ENCODE measurements at regions not wholly inside any gene's neighbourhood (a gene's known extent, or its start where the extent isn't known, plus 50 kb on each side); places are given as distances from the start of the nearest gene placed in this dataset.

DNA sequence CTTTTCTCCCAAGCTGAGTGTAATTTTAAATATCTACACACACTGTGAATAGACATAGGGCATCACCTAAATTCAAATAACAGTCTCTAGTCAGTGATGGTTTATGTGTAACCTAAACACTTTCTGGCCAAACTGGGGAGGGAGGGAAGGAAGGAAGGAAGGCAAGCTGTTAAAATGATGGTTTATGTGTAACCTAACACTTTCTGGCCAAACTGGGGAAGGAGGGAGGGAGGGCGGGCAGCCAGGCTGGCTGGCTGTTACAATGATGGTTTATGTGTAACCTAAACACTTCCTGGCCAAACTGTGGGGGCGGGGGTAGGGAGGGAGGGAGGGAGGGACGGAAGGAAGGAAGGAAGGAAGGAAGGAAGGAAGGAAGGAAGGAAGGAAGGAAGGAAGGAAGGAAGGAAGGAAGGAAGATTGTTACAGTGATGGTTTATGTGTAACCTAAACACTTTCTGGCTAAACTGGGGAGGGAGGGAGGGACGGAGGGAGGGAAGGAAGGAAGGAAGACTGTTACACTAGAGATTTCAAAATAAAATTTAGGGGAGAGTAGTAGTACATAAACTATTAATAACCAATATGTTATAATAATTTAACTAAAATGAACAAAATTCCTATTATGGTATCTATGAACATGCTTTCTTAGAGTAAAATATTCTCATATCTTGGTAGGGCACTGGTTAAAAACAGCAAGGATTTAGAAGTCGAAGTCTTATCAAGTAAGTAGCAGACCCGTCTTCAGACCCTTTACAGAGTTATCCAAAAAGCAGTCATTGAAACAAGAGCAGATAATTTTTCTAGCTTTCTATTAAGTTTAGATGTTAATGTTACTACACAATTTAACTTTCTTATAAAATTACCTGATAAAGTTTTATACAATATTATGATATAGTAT is 148.1 kb downstream of the LMLN start:
- Histone ChIP-seq H3K4me1 (ENCODE audit: control insufficient read depth, insufficient read depth, low read length) (no peaks in the 10 kb centered on the region), H3K4ac (ENCODE audit: low read depth, low read length) (no peak overlapping the region), H2BK5ac (ENCODE audit: low read depth, low read length, poor library complexity, severe bottlenecking) (no peak overlapping the region), H3K79me1 (ENCODE audit: low read depth in 1 of 2, low read length in 2 of 2) (no peaks in the 10 kb centered on the region), H3K23ac (ENCODE audit: low read depth, low read length) (no peak overlapping the region), H4K5ac (ENCODE audit: low read depth, low read length) (no peak overlapping the region), H3K36me3 (ENCODE audit: control insufficient read depth, insufficient read depth, low read length) (no peaks in the 10 kb centered on the region), H2BK20ac (ENCODE audit: low read depth, low read length) (no peak overlapping the region), H2BK120ac (ENCODE audit: low read depth, low read length) (no peak overlapping the region), H3K56ac (ENCODE audit: extremely low read depth, insufficient read depth, low read length) (no peak overlapping the region), H3K4me3 (ENCODE audit: insufficient read depth, low read depth, low read length) (no peak overlapping the region), H2AK9ac (replicated peaks; ENCODE audit: low read depth, low read length, poor library complexity) (no peak overlapping the region), H3K9me3 (ENCODE audit: control insufficient read depth, insufficient read depth, low read length) (no peaks in the 10 kb centered on the region; the same call in 1 of the 2 replicates), H2AFZ (replicated peaks; ENCODE audit: low read length, poor library complexity) (no peak overlapping the region), H3K27me3 (ENCODE audit: control insufficient read depth, insufficient read depth, low read length) (peaks cover 34% of the 10 kb centered on the region), H4K20me1 (ENCODE audit: insufficient read depth, low read length) (no peaks in the 10 kb centered on the region), H3K14ac (replicated peaks; ENCODE audit: low read depth, low read length) (no peak overlapping the region), H3K4me2 (ENCODE audit: low read depth, low read length) (no peak overlapping the region), H4K91ac (ENCODE audit: insufficient read depth, low read depth, low read length) (no peak overlapping the region), H3K9me1 (ENCODE audit: insufficient read depth, low read length) (no peaks in the 10 kb centered on the region), H3K27ac (ENCODE audit: insufficient read depth, low read length) (no peak overlapping the region), H3K18ac (ENCODE audit: low read depth, low read length) (no peak overlapping the region), H2BK15ac (ENCODE audit: low read depth, low read length) (no peak overlapping the region), H4K8ac (ENCODE audit: low read depth in 2 of 2, low read length in 2 of 2) (no peak overlapping the region), H2AK5ac (ENCODE audit: low read depth, low read length) (no peak overlapping the region), H3K9ac (ENCODE audit: low read depth, low read length) (no peak overlapping the region)
- TF ChIP-seq CHD1 (IDR thresholded peaks at IDR 0.05; ENCODE audit: low read depth, low read length), result no peak
- TF ChIP-seq FOS (IDR thresholded peaks at IDR 0.05; ENCODE audit: low read depth, low read length), result no peak
- TF ChIP-seq MXI1 (IDR thresholded peaks at IDR 0.05; ENCODE audit: borderline replicate concordance, low read depth, low read length), result no peak
- no peak for TF ChIP-seq NFE2L2 (IDR thresholded peaks at IDR 0.05; ENCODE audit: low read depth, low read length)
- TF ChIP-seq CEBPB (IDR thresholded peaks at IDR 0.05; ENCODE audit: low read depth, low read length), result no peak
- no peak for TF ChIP-seq POLR2A (IDR thresholded peaks at IDR 0.05; ENCODE audit: low read depth, low read length)
- TF ChIP-seq, protein P1, sequence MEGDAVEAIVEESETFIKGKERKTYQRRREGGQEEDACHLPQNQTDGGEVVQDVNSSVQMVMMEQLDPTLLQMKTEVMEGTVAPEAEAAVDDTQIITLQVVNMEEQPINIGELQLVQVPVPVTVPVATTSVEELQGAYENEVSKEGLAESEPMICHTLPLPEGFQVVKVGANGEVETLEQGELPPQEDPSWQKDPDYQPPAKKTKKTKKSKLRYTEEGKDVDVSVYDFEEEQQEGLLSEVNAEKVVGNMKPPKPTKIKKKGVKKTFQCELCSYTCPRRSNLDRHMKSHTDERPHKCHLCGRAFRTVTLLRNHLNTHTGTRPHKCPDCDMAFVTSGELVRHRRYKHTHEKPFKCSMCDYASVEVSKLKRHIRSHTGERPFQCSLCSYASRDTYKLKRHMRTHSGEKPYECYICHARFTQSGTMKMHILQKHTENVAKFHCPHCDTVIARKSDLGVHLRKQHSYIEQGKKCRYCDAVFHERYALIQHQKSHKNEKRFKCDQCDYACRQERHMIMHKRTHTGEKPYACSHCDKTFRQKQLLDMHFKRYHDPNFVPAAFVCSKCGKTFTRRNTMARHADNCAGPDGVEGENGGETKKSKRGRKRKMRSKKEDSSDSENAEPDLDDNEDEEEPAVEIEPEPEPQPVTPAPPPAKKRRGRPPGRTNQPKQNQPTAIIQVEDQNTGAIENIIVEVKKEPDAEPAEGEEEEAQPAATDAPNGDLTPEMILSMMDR (conservative IDR thresholded peaks at IDR 0.05; ENCODE audit: low read depth, low read length), result no peak
- no peak for TF ChIP-seq RCOR1 (IDR thresholded peaks at IDR 0.05; ENCODE audit: insufficient replicate concordance, low read length)
- TF ChIP-seq, protein P2, sequence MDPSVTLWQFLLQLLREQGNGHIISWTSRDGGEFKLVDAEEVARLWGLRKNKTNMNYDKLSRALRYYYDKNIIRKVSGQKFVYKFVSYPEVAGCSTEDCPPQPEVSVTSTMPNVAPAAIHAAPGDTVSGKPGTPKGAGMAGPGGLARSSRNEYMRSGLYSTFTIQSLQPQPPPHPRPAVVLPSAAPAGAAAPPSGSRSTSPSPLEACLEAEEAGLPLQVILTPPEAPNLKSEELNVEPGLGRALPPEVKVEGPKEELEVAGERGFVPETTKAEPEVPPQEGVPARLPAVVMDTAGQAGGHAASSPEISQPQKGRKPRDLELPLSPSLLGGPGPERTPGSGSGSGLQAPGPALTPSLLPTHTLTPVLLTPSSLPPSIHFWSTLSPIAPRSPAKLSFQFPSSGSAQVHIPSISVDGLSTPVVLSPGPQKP (IDR thresholded peaks at IDR 0.05; ENCODE audit: borderline replicate concordance, low read depth, low read length), result no peak
- TF ChIP-seq, protein P3, sequence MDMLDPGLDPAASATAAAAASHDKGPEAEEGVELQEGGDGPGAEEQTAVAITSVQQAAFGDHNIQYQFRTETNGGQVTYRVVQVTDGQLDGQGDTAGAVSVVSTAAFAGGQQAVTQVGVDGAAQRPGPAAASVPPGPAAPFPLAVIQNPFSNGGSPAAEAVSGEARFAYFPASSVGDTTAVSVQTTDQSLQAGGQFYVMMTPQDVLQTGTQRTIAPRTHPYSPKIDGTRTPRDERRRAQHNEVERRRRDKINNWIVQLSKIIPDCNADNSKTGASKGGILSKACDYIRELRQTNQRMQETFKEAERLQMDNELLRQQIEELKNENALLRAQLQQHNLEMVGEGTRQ (IDR thresholded peaks at IDR 0.05; ENCODE audit: low read depth, low read length), result no peak
- TF ChIP-seq BHLHE40 (IDR thresholded peaks at IDR 0.05; ENCODE audit: low read depth, low read length), result no peak
- no peak for TF ChIP-seq MAFK (IDR thresholded peaks at IDR 0.05; ENCODE audit: low read depth, low read length)
- TF ChIP-seq SMC3 (IDR thresholded peaks at IDR 0.05; ENCODE audit: low read depth, low read length), result no peak
- TF ChIP-seq MAZ (IDR thresholded peaks at IDR 0.05; ENCODE audit: borderline replicate concordance, low read depth, low read length), result no peak
- no TSS peak for BruUV-seq (replicated peaks)
- ChIA-PET POLR2A (ENCODE audit: unreplicated experiment) (no interaction called here), CTCF (no interaction called here)
- intact Hi-C loops (cut with micrococcal nuclease), result no loop called here
- 0% methylated on average over 2 of the region's 6 CpGs; no CpG with 5 or more reads in 1 of the 2 experiments for WGBS, 2 experiments (ENCODE audit: extremely low coverage in 2 of 2, insufficient read length in 1 of 2)
- in situ Hi-C loops (cut with MboI; ENCODE audit: low sequenced_read_pairs), result no loop called here
- dilution Hi-C loops (cut with HindIII; ENCODE audit: low sequenced_read_pairs, unreplicated experiment), result no loop called here
- ATAC-seq (ENCODE audit: low read depth), result peak; percentile 48
- DNase-seq, result peak; percentile 11
